ENCODE measurements at regions not wholly inside any gene's neighbourhood (a gene's known extent, or its start where the extent isn't known, plus 50 kb on each side); places are given as distances from the start of the nearest gene placed in this dataset.

DNA sequence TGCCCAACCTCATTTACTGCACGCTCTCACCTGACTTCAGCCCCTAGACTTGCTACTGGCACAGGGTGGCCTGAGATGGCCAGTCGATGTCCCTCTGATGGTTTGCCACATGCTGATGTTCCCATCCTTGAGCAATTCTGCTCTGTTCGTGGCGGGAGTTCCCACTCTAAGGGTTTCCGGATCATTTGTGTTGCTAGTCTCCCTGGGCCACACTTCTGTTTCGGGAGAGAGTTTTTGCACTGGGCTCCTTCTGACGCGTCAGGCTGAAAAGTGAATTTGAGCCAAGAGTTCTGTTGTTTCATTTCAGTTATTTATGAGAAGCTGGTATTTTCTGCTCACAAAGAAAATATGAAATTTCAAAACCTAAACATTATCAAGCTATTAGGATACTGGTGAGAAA, 597.7 kb downstream of the BNC2 start:
- H3K4me3 ChIP-seq (ENCODE audit: low read depth in 2 of 2, low read length in 1 of 2): no peak overlapping the region
- H2AFZ ChIP-seq (ENCODE audit: low read depth): no peak overlapping the region
- WGBS (ENCODE audit: low lambda C conversion rate): 94% methylated on average over 8 of the region's 8 CpGs
- CTCF ChIA-PET: interaction anchor here (0.7 kb wide), 1 partner anchor 403 kb away, joined by 3 read pairs; no protein-coding TSS in a partner anchor
- no peaks in the 10 kb centered on the region for H3K27me3 ChIP-seq (ENCODE audit: insufficient read depth)
- no peak for DNase-seq
- H4K20me1 ChIP-seq (ENCODE audit: insufficient read depth): no peaks in the 10 kb centered on the region
- no peak overlapping the region for H3K27ac ChIP-seq (ENCODE audit: low read depth in 2 of 2, low read length in 1 of 2)
- no peaks in the 10 kb centered on the region for H3K36me3 ChIP-seq (replicated peaks in 1 of 2; ENCODE audit: control insufficient read depth in 1 of 2, insufficient read depth in 2 of 2, low read length in 1 of 2)
- POLR2A ChIA-PET: no interaction called here
- H3K9me3 ChIP-seq: no peaks in the 10 kb centered on the region
- H3K4me1 ChIP-seq (ENCODE audit: control insufficient read depth in 1 of 2, insufficient read depth in 2 of 2, low read depth in 1 of 2, low read length in 1 of 2): peaks cover 0 to 19% of the 10 kb centered on the region in 2 experiments; a peak in 2 of 4 replicates
- no peaks in the 10 kb centered on the region for H3K9me2 ChIP-seq
- H3K9ac ChIP-seq: no peak overlapping the region
- H3F3A ChIP-seq (replicated peaks; ENCODE audit: insufficient read depth): no peaks in the 10 kb centered on the region
- H3K79me2 ChIP-seq (ENCODE audit: insufficient read depth): no peaks in the 10 kb centered on the region
- no peak overlapping the region for H3K4me2 ChIP-seq
- TF ChIP-seq FOXJ3 (CRISPR knock-in tag; IDR thresholded peaks at IDR 0.05): no peak
- no peak for TF ChIP-seq GATA2 (CRISPR knock-in tag; IDR thresholded peaks at IDR 0.05)
- no peak for TF ChIP-seq FOSL2 (IDR thresholded peaks at IDR 0.05; ENCODE audit: borderline replicate concordance, low read depth)
- no peak for TF ChIP-seq MXI1 (IDR thresholded peaks at IDR 0.05; ENCODE audit: low read depth, low read length)
- no peak for TF ChIP-seq RAD21 (IDR thresholded peaks at IDR 0.05; ENCODE audit: low read length)
- no peak for TF ChIP-seq EP300 (IDR thresholded peaks at IDR 0.05; ENCODE audit: borderline replicate concordance in 1 of 2, low read depth in 1 of 2, low read length in 1 of 2)
- TF ChIP-seq, protein P1, sequence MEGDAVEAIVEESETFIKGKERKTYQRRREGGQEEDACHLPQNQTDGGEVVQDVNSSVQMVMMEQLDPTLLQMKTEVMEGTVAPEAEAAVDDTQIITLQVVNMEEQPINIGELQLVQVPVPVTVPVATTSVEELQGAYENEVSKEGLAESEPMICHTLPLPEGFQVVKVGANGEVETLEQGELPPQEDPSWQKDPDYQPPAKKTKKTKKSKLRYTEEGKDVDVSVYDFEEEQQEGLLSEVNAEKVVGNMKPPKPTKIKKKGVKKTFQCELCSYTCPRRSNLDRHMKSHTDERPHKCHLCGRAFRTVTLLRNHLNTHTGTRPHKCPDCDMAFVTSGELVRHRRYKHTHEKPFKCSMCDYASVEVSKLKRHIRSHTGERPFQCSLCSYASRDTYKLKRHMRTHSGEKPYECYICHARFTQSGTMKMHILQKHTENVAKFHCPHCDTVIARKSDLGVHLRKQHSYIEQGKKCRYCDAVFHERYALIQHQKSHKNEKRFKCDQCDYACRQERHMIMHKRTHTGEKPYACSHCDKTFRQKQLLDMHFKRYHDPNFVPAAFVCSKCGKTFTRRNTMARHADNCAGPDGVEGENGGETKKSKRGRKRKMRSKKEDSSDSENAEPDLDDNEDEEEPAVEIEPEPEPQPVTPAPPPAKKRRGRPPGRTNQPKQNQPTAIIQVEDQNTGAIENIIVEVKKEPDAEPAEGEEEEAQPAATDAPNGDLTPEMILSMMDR (IDR thresholded peaks at IDR 0.05): no peak
- TF ChIP-seq EZH2phosphoT487 (IDR thresholded peaks at IDR 0.05; ENCODE audit: borderline replicate concordance, low read depth): no peak
- no peak for TF ChIP-seq MEF2A (IDR thresholded peaks at IDR 0.05; ENCODE audit: borderline replicate concordance, low read depth)
- TF ChIP-seq TEAD4 (IDR thresholded peaks at IDR 0.05; ENCODE audit: borderline replicate concordance, insufficient read depth): no peak
- no peak for TF ChIP-seq RFX5 (IDR thresholded peaks at IDR 0.05; ENCODE audit: low read length)
- no peak for TF ChIP-seq CHD2 (IDR thresholded peaks at IDR 0.05; ENCODE audit: low read length, partially characterized antibody)
- TF ChIP-seq, protein P2, sequence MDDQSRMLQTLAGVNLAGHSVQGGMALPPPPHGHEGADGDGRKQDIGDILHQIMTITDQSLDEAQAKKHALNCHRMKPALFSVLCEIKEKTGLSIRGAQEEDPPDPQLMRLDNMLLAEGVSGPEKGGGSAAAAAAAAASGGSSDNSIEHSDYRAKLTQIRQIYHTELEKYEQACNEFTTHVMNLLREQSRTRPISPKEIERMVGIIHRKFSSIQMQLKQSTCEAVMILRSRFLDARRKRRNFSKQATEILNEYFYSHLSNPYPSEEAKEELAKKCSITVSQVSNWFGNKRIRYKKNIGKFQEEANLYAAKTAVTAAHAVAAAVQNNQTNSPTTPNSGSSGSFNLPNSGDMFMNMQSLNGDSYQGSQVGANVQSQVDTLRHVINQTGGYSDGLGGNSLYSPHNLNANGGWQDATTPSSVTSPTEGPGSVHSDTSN (IDR thresholded peaks at IDR 0.05): no peak

DNA sequence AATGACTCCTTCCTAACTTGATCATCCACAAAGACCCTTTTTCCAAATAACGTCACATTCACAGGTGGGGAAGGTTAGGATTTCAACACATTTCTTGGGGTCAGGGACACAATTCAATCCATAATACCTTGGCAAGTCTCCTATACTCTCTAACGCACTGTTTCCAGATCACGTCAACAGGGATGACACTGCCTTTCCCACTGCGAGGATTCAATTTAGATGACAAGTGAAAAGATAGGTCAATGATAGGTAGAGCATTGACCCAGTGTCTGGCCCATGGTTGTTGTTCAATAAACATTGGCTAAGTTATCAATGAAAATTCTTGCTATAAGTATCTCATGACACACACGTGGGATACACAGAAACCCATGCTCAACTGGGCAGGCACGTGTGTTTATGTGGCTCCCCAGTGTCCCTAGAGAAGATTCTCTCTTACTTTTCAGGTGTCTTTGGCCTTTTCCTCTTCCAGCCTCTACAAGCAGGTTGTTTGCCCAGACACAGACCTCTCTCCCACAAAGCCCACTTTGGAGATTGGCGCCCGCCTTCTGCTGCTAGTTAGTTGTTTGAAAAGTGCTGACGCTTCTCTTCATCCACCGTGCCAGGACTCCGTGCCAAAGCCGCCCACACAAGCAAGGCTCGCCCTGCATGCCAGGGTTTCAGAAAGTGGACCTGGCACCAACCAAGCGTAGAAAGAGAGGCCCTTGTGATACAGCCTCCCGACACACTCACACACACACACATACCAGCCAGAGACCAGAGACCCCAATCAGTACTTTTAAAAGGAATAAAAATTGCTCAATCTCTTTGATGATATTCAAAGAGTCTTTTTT, 594.5 kb downstream of the BNC2 start:
- H3K79me2 ChIP-seq (ENCODE audit: insufficient read depth): no peaks in the 10 kb centered on the region
- TF ChIP-seq, protein P3, sequence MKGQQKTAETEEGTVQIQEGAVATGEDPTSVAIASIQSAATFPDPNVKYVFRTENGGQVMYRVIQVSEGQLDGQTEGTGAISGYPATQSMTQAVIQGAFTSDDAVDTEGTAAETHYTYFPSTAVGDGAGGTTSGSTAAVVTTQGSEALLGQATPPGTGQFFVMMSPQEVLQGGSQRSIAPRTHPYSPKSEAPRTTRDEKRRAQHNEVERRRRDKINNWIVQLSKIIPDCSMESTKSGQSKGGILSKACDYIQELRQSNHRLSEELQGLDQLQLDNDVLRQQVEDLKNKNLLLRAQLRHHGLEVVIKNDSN (IDR thresholded peaks at IDR 0.05; ENCODE audit: borderline replicate concordance, low read depth): no peak
- TF ChIP-seq, protein P2 (IDR thresholded peaks at IDR 0.05): no peak
- no peak for TF ChIP-seq SIN3A (IDR thresholded peaks at IDR 0.05; ENCODE audit: borderline replicate concordance, low read depth, low read length)
- TF ChIP-seq, protein P4, sequence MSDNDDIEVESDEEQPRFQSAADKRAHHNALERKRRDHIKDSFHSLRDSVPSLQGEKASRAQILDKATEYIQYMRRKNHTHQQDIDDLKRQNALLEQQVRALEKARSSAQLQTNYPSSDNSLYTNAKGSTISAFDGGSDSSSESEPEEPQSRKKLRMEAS (IDR thresholded peaks at IDR 0.05; ENCODE audit: low read depth): no peak
- TF ChIP-seq GABPA (IDR thresholded peaks at IDR 0.05; ENCODE audit: low read depth): no peak
- TF ChIP-seq FOXJ3 (CRISPR knock-in tag; IDR thresholded peaks at IDR 0.05): no peak
- TF ChIP-seq RAD21 (IDR thresholded peaks at IDR 0.05; ENCODE audit: low read length): no peak
- no peak for TF ChIP-seq MXI1 (IDR thresholded peaks at IDR 0.05; ENCODE audit: low read depth, low read length)
- TF ChIP-seq, protein P5, sequence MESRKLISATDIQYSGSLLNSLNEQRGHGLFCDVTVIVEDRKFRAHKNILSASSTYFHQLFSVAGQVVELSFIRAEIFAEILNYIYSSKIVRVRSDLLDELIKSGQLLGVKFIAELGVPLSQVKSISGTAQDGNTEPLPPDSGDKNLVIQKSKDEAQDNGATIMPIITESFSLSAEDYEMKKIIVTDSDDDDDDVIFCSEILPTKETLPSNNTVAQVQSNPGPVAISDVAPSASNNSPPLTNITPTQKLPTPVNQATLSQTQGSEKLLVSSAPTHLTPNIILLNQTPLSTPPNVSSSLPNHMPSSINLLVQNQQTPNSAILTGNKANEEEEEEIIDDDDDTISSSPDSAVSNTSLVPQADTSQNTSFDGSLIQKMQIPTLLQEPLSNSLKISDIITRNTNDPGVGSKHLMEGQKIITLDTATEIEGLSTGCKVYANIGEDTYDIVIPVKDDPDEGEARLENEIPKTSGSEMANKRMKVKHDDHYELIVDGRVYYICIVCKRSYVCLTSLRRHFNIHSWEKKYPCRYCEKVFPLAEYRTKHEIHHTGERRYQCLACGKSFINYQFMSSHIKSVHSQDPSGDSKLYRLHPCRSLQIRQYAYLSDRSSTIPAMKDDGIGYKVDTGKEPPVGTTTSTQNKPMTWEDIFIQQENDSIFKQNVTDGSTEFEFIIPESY (IDR thresholded peaks at IDR 0.05; ENCODE audit: borderline replicate concordance, low read depth): no peak
- no peak for TF ChIP-seq JUND (IDR thresholded peaks at IDR 0.05)

More for the DNA sequence above, 594.5 kb downstream of the BNC2 start:
- H3K4me3 ChIP-seq (ENCODE audit: low read depth in 2 of 2, low read length in 1 of 2): no peak overlapping the region
- no peak overlapping the region for H3K4me2 ChIP-seq
- DNase-seq: no peak
- no peaks in the 10 kb centered on the region for H3K9me3 ChIP-seq
- H3K36me3 ChIP-seq (replicated peaks in 1 of 2; ENCODE audit: control insufficient read depth in 1 of 2, insufficient read depth in 2 of 2, low read length in 1 of 2): no peaks in the 10 kb centered on the region
- peaks cover 0 to 16% of the 10 kb centered on the region in 2 experiments; a peak in 1 of 4 replicates for H3K4me1 ChIP-seq (ENCODE audit: control insufficient read depth in 1 of 2, insufficient read depth in 2 of 2, low read depth in 1 of 2, low read length in 1 of 2)
- H3K27ac ChIP-seq (ENCODE audit: low read depth in 2 of 2, low read length in 1 of 2): no peak overlapping the region
- H4K20me1 ChIP-seq (ENCODE audit: insufficient read depth): no peaks in the 10 kb centered on the region
- H3K27me3 ChIP-seq (ENCODE audit: insufficient read depth): no peaks in the 10 kb centered on the region
- no peak overlapping the region for H2AFZ ChIP-seq (ENCODE audit: low read depth)
- 97% methylated on average over 15 of the region's 15 CpGs for WGBS (ENCODE audit: low lambda C conversion rate)
- no peaks in the 10 kb centered on the region for H3K9me2 ChIP-seq
- POLR2A ChIA-PET: no interaction called here
- H3F3A ChIP-seq (replicated peaks; ENCODE audit: insufficient read depth): no peaks in the 10 kb centered on the region
- CTCF ChIA-PET: interaction anchor here (1.7 kb wide), 1 partner anchor 9 kb away, joined by 5 read pairs; no protein-coding TSS in a partner anchor
- no peak overlapping the region for H3K9ac ChIP-seq

Data from SK-N-SH (cell line).